H1 (cell line): ENCODE measurements at regions not wholly inside any gene's neighbourhood (a gene's known extent, or its start where the extent isn't known, plus 50 kb on each side); places are given as distances from the start of the nearest gene placed in this dataset.

ENCODE experiments used
- CTCF ChIA-PET: fragments of 300-600 bp; sonication (Branson Sonifier 250); formaldehyde crosslinking; loops from one replicate; lab custom pipeline; 2021; ENCODE audit not compliant: partially characterized antibody; lab: Charles Lee
- POLR2A ChIA-PET: fragments of 300-600 bp; sonication (Branson Sonifier 250); formaldehyde crosslinking; loops from one replicate; lab custom pipeline; 2021; ENCODE audit warnings: inconsistent platforms; ENCODE audit not compliant: partially characterized antibody; lab: Charles Lee
- DNase-seq, 2 experiments: peaks; one replicate each; pipeline versions ENCODE4 v3.0.0 to v3.0.0-alpha.2; 2010 to 2022; ENCODE audit warnings: low spot score in 2 of 2, low read depth in 1 of 2, mixed read lengths in 1 of 2
- FAIRE-seq: peaks from 2 replicates; lab custom pipeline; 2011; peaks lifted over from hg19 to GRCh38; lab: Jason Lieb, UNC
- H2AFZ ChIP-seq: 2 replicates; pipeline ENCODE4 v1.8.1; 2012; ENCODE audit warnings: low read length, inconsistent platforms
- H2AK5ac ChIP-seq: 2 replicates; pipeline ENCODE4 v1.6.1; 2013; ENCODE audit warnings: low read depth, low read length
- H2BK120ac ChIP-seq: replicated peaks from 2 replicates; pipeline ENCODE3; 2013; ENCODE audit warnings: low read depth, low read length, inconsistent platforms
- H2BK12ac ChIP-seq: 2 replicates; pipeline ENCODE4 v1.6.1; 2013; ENCODE audit warnings: low read depth, low read length
- H2BK15ac ChIP-seq: 2 replicates; pipeline ENCODE4 v1.6.1; 2013; ENCODE audit warnings: low read length
- H2BK20ac ChIP-seq: 2 replicates; pipeline ENCODE4 v1.6.1; 2013; ENCODE audit warnings: low read length
- H2BK5ac ChIP-seq: 2 replicates; pipeline ENCODE4 v1.6.1; 2013; ENCODE audit warnings: low read depth, low read length
- H3K14ac ChIP-seq: 2 replicates; pipeline ENCODE4 v1.6.1; 2013; ENCODE audit warnings: inconsistent platforms; ENCODE audit not compliant: insufficient read length
- H3K18ac ChIP-seq: 2 replicates; pipeline ENCODE4 v1.6.1; 2013; ENCODE audit warnings: low read length; ENCODE audit errors: extremely low read depth
- H3K23ac ChIP-seq: 2 replicates; pipeline ENCODE4 v1.6.1; 2013; ENCODE audit warnings: inconsistent platforms; ENCODE audit not compliant: insufficient read length
- H3K23me2 ChIP-seq: 2 replicates; pipeline ENCODE4 v1.6.1; 2013; ENCODE audit warnings: low read depth, low read length
- H3K27ac ChIP-seq: 2 replicates; pipeline ENCODE4 v1.6.1; 2011; ENCODE audit warnings: low read depth, low read length, inconsistent platforms
- H3K27me3 ChIP-seq, 4 experiments: replicated peaks in 1 of 4; 1 replicate in 1 of 4; 2 replicates in 3 of 4; pipeline versions ENCODE4 v1.6.1 to v1.8.1; 2011 to 2013; ENCODE audit warnings: low read length in 3 of 4, mild to moderate bottlenecking in 3 of 4, inconsistent platforms in 2 of 4, mixed read lengths in 2 of 4, moderate library complexity in 1 of 4; ENCODE audit not compliant: control insufficient read depth in 3 of 4, insufficient read depth in 3 of 4; ENCODE audit errors: extremely low read depth in 1 of 4
- H3K36me3 ChIP-seq, 4 experiments: 2 replicates each; pipeline versions ENCODE4 v1.6.1 to v1.8.1; 2011 to 2013; ENCODE audit warnings: mild to moderate bottlenecking in 4 of 4, low read length in 3 of 4, moderate library complexity in 2 of 4, control low read depth in 1 of 4, inconsistent platforms in 1 of 4; ENCODE audit not compliant: insufficient read depth in 4 of 4, control insufficient read depth in 2 of 4
- H3K4ac ChIP-seq: replicated peaks from 2 replicates; pipeline ENCODE3; 2013; ENCODE audit warnings: low read length, low read depth, mixed read lengths, inconsistent platforms; ENCODE audit not compliant: insufficient read length
- H3K4me1 ChIP-seq, 4 experiments: replicated peaks in 1 of 4; 1 replicate in 1 of 4; 2 replicates in 3 of 4; pipeline versions ENCODE4 v1.6.1 to v1.8.1; 2011 to 2013; ENCODE audit warnings: low read length in 3 of 4, inconsistent platforms in 2 of 4, mixed read lengths in 1 of 4; ENCODE audit not compliant: insufficient read depth in 4 of 4, control insufficient read depth in 3 of 4
- H3K4me2 ChIP-seq, 2 experiments: 2 replicates each; pipeline versions ENCODE4 v1.6.1 to v1.8.1; 2011 to 2013; ENCODE audit warnings: low read depth in 2 of 2, low read length in 2 of 2, control low read depth in 1 of 2, inconsistent platforms in 1 of 2, mild to moderate bottlenecking in 1 of 2; ENCODE audit not compliant: insufficient read depth in 1 of 2
- H3K4me3 ChIP-seq, 4 experiments: fragments of 200-600, 300-600 bp in 1 of 4; sonication (generic), shearing (Covaris generic), sonication (Bioruptor Twin) in 1 of 4; 2 replicates each; pipeline versions ENCODE4 v1.5.1 to v1.8.1; 2011 to 2016; ENCODE audit warnings: low read length in 4 of 4, low read depth in 3 of 4, control low read depth in 2 of 4, inconsistent platforms in 2 of 4, mild to moderate bottlenecking in 2 of 4, mixed read lengths in 1 of 4, moderate library complexity in 1 of 4; ENCODE audit not compliant: insufficient read depth in 2 of 4; ENCODE audit errors: extremely low read depth in 1 of 4
- H3K56ac ChIP-seq: replicated peaks from 2 replicates; pipeline ENCODE3; 2013; ENCODE audit warnings: low read depth, mild to moderate bottlenecking, mixed read lengths, low read length, inconsistent platforms; ENCODE audit not compliant: insufficient read length
- H3K79me1 ChIP-seq: 2 replicates; pipeline ENCODE4 v1.6.1; 2013; ENCODE audit warnings: low read depth, low read length, control low read depth
- H3K79me2 ChIP-seq, 2 experiments: 2 replicates each; pipeline versions ENCODE4 v1.6.1 to v1.8.1; 2012 to 2013; ENCODE audit warnings: low read length in 2 of 2, mild to moderate bottlenecking in 2 of 2, inconsistent platforms in 1 of 2; ENCODE audit not compliant: insufficient read depth in 2 of 2, control insufficient read depth in 1 of 2
- H3K9ac ChIP-seq, 4 experiments: replicated peaks in 1 of 4; 1 replicate in 1 of 4; 2 replicates in 3 of 4; pipeline versions ENCODE4 v1.6.1 to v1.8.1; 2011 to 2013; ENCODE audit warnings: low read depth in 3 of 4, low read length in 3 of 4, control low read depth in 2 of 4, mild to moderate bottlenecking in 2 of 4, moderate library complexity in 2 of 4, inconsistent platforms in 1 of 4; ENCODE audit errors: extremely low read depth in 1 of 4
- H3K9me3 ChIP-seq, 2 experiments: 2 replicates each; pipeline versions ENCODE4 v1.6.1 to v1.8.1; 2012 to 2013; ENCODE audit warnings: mild to moderate bottlenecking in 2 of 2, moderate library complexity in 2 of 2, control low read depth in 1 of 2, inconsistent platforms in 1 of 2, low read depth in 1 of 2, low read length in 1 of 2, mixed read lengths in 1 of 2; ENCODE audit not compliant: insufficient read depth in 2 of 2
- H4K20me1 ChIP-seq, 2 experiments: replicated peaks in 1 of 2; 2 replicates each; pipeline versions ENCODE3 to v1.8.1; 2011 to 2013; ENCODE audit warnings: inconsistent platforms in 2 of 2, low read length in 2 of 2, mild to moderate bottlenecking in 1 of 2; ENCODE audit not compliant: insufficient read depth in 2 of 2, control insufficient read depth in 1 of 2
- H4K5ac ChIP-seq: 2 replicates; pipeline ENCODE4 v1.6.1; 2013; ENCODE audit warnings: low read length, low read depth, mixed read lengths, inconsistent platforms; ENCODE audit not compliant: insufficient read length
- H4K8ac ChIP-seq: 2 replicates; pipeline ENCODE4 v1.8.0; 2013; ENCODE audit warnings: mild to moderate bottlenecking, moderate library complexity, low read length, inconsistent platforms; ENCODE audit not compliant: insufficient read depth; ENCODE audit errors: extremely low read depth
- H4K91ac ChIP-seq: replicated peaks from 2 replicates; pipeline ENCODE3; 2013; ENCODE audit warnings: low read length, mixed read lengths, inconsistent platforms; ENCODE audit not compliant: insufficient read length
- BCL11A ChIP-seq, 2 experiments: IDR thresholded peaks; one replicate each; pipeline ENCODE4 v1.6.1; 2011; ENCODE audit warnings: low read depth in 2 of 2, low read length in 2 of 2, mild to moderate bottlenecking in 2 of 2
- BRCA1 ChIP-seq: IDR thresholded peaks from 2 replicates; pipeline ENCODE4 v1.6.1; 2012; ENCODE audit warnings: low read depth, low read length, improper control_type of control experiment
- CBX8 ChIP-seq: fragments of 300-800, 300-1000 bp; sonication (generic); IDR thresholded peaks from 2 replicates; pipeline ENCODE4 v1.7.1; 2016; ENCODE audit warnings: low read depth, low read length, borderline replicate concordance
- CREB1 ChIP-seq: IDR thresholded peaks from 2 replicates; pipeline ENCODE4 v1.6.1; 2012; ENCODE audit warnings: inconsistent platforms
- CTBP2 ChIP-seq: IDR thresholded peaks from 2 replicates; pipeline ENCODE4 v1.7.0; 2011; ENCODE audit warnings: borderline replicate concordance, mild to moderate bottlenecking, moderate library complexity, mixed read lengths, low read length; ENCODE audit not compliant: insufficient read depth, insufficient read length
- GTF2F1 ChIP-seq: IDR thresholded peaks from 2 replicates; pipeline ENCODE4 v1.6.1; 2012; ENCODE audit warnings: low read depth, low read length, improper control_type of control experiment, borderline replicate concordance
- HDAC2 ChIP-seq, 2 experiments: fragments of 300-600 bp in 1 of 2; sonication (generic) in 1 of 2; IDR thresholded peaks; 2 replicates each; pipeline ENCODE4 v1.6.1; 2011 to 2012; ENCODE audit warnings: low read depth in 2 of 2, low read length in 2 of 2, mild to moderate bottlenecking in 2 of 2, moderate library complexity in 2 of 2, borderline replicate concordance in 1 of 2, inconsistent platforms in 1 of 2
- JUND ChIP-seq: IDR thresholded peaks from 2 replicates; pipeline ENCODE4 v1.6.1; 2011; ENCODE audit warnings: mild to moderate bottlenecking, improper control_type of control experiment, low read length
- NANOG ChIP-seq: IDR thresholded peaks from 2 replicates; pipeline ENCODE4 v1.6.1; 2011; ENCODE audit warnings: low read length, low read depth, mild to moderate bottlenecking, inconsistent platforms; ENCODE audit not compliant: insufficient read depth, poor library complexity, severe bottlenecking
- NRF1 ChIP-seq: IDR thresholded peaks from 2 replicates; pipeline ENCODE4 v1.6.1; 2011; ENCODE audit warnings: mild to moderate bottlenecking, low read depth, low read length, improper control_type of control experiment
- RNF2 ChIP-seq: fragments of 200-900, 300-1000 bp; sonication (generic); IDR thresholded peaks from 2 replicates; pipeline ENCODE4 v1.7.1; 2016; ENCODE audit warnings: borderline replicate concordance, low read depth, mild to moderate bottlenecking, antibody characterized with exemption, low read length; ENCODE audit not compliant: poor library complexity, severe bottlenecking; ENCODE audit errors: missing control alignments
- SAP30 ChIP-seq: fragments of 300-600 bp; sonication (generic); IDR thresholded peaks from 2 replicates; pipeline ENCODE4 v1.7.1; 2012; ENCODE audit warnings: low read length, moderate library complexity, mild to moderate bottlenecking, inconsistent platforms; ENCODE audit not compliant: insufficient read depth, insufficient replicate concordance
- WGBS, 2 experiments: shearing (Covaris generic) in 1 of 2; methylation state at CpG; one replicate each; pipeline versions ENCODE4 v1.1.6 to v1.1.7; 2013 to 2015; ENCODE audit warnings: low lambda C conversion rate in 2 of 2, mixed read lengths in 2 of 2, inconsistent platforms in 1 of 2, low coverage in 1 of 2, missing lambda C conversion rate in 1 of 2; ENCODE audit not compliant: insufficient replicate concordance in 2 of 2, insufficient coverage in 1 of 2, insufficient read length in 1 of 2; ENCODE audit errors: extremely low coverage in 1 of 2, missing lambda C conversion rate in 1 of 2; 5-methylcytosine and 5-hydroxymethylcytosine counted together

GRCh38 chr5:87787625-87788256 is 375.0 kb upstream of the CCNH start:
- ChIA-PET POLR2A (no interaction called here), CTCF (interaction anchor here (0.6 to 1.4 kb wide), 4 partner anchors 233 to 904 kb away, joined by 3 to 5 read pairs (median 4); no protein-coding TSS in a partner anchor)
- H3K14ac ChIP-seq, result no peak overlapping the region
- no peaks in the 10 kb centered on the region for H3K9me3 ChIP-seq
- no peak overlapping the region for H2AK5ac ChIP-seq
- no peak overlapping the region for H4K8ac ChIP-seq
- no peak overlapping the region for H3K56ac ChIP-seq
- peak overlapping the region in 1 of 4 experiments; percentile 32; a peak in 1 of 8 replicates for H3K4me3 ChIP-seq
- no peak overlapping the region for H3K23ac ChIP-seq
- peak; percentile 94 for FAIRE-seq
- no peak overlapping the region for H2AFZ ChIP-seq
- H4K5ac ChIP-seq, result no peak overlapping the region
- H3K79me1 ChIP-seq, result no peaks in the 10 kb centered on the region
- no peaks in the 10 kb centered on the region for H3K23me2 ChIP-seq
- no peak overlapping the region for H3K18ac ChIP-seq
- peak; percentile 38 to 54 for DNase-seq
- H3K27me3 ChIP-seq, result peaks cover 2 to 28% (median 7%) of the 10 kb centered on the region in 4 experiments; a peak in 5 of 7 replicates
- no peak overlapping the region for H2BK12ac ChIP-seq
- WGBS, 2 experiments, result 5% methylated on average over 2 of the region's 2 CpGs; no CpG with 5 or more reads in 1 of the 2 experiments
- no peaks in the 10 kb centered on the region for H3K36me3 ChIP-seq
- H3K4ac ChIP-seq, result no peak overlapping the region
- no peak overlapping the region for H2BK20ac ChIP-seq
- peak overlapping the region in 1 of 2 experiments; percentile 57; a peak in 2 of 4 replicates for H3K4me2 ChIP-seq
- peaks cover 0 to 7% (median 0%) of the 10 kb centered on the region in 4 experiments; a peak in 1 of 7 replicates for H3K4me1 ChIP-seq
- H2BK15ac ChIP-seq, result no peak overlapping the region
- H2BK5ac ChIP-seq, result no peak overlapping the region
- no peak overlapping the region for H2BK120ac ChIP-seq
- no peak overlapping the region for H3K27ac ChIP-seq
- no peak overlapping the region for H4K91ac ChIP-seq
- H3K9ac ChIP-seq, result no peak overlapping the region
- H4K20me1 ChIP-seq, result no peaks in the 10 kb centered on the region
- no peaks in the 10 kb centered on the region for H3K79me2 ChIP-seq
- TF ChIP-seq NRF1, result no peak
- peak; percentile 99 for TF ChIP-seq NANOG
- TF ChIP-seq CREB1, result 0 out of 2 replicates have a peak, but pooled peaks have one; percentile 30
- TF ChIP-seq SAP30, result no peak
- TF ChIP-seq CBX8, result no peak
- TF ChIP-seq BCL11A (IDR thresholded peaks at IDR 0.05; ENCODE audit: low read depth in 2 of 2, low read length in 2 of 2), result peak; percentile 88 to 98
- TF ChIP-seq GTF2F1, result no peak
- TF ChIP-seq HDAC2 (IDR thresholded peaks at IDR 0.05; ENCODE audit: borderline replicate concordance in 1 of 2, low read depth in 2 of 2, low read length in 2 of 2), result peak in 1 of 2 experiments; percentile 9; a peak in 1 of 4 replicates
- no peak; the same call in none of the 2 replicates for TF ChIP-seq JUND
- no peak for TF ChIP-seq CTBP2
- no peak for TF ChIP-seq BRCA1
- no peak for TF ChIP-seq RNF2
